ENCODE measurements at regions not wholly inside any gene's neighbourhood (a gene's known extent, or its start where the extent isn't known, plus 50 kb on each side); places are given as distances from the start of the nearest gene placed in this dataset.

DNA sequence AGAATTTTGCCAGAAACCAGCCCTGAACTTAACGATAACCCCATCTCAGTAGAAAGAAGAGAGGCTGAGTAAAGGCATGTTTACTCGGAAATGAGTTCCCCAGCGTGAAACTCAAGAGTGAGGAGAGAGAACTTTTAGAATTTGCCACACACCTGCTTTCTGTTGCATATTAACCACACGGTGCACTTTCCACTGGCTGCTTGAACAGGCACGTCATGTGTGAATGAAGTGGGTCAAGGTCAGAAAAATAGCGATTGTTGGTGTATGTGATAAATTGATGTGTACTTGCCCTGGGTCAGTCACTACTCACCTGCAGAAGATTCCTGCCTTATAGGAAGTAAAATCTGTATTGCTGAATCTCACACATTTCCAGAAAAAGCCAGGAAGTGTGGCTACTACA lies 395.7 kb downstream of the TRIML1 start:
- no peaks in the 10 kb centered on the region for H3K27me3 ChIP-seq
- H3K36me3 ChIP-seq: no peaks in the 10 kb centered on the region
- no peak for TF ChIP-seq POLR2A (IDR thresholded peaks at IDR 0.05)
- TF ChIP-seq CTCF (IDR thresholded peaks at IDR 0.05): no peak
- intact Hi-C loops (cut with DNase I): no loop called here
- 61% methylated on average over 6 of the region's 6 CpGs for WGBS, 2 donors
- H3K27ac ChIP-seq: no peak overlapping the region
- no peak overlapping the region for H3K4me3 ChIP-seq (replicated peaks in 1 of 3)
- no peaks in the 10 kb centered on the region for H3K9me3 ChIP-seq
- DNase-seq: no peak
- no peaks in the 10 kb centered on the region for H3K4me1 ChIP-seq

DNA sequence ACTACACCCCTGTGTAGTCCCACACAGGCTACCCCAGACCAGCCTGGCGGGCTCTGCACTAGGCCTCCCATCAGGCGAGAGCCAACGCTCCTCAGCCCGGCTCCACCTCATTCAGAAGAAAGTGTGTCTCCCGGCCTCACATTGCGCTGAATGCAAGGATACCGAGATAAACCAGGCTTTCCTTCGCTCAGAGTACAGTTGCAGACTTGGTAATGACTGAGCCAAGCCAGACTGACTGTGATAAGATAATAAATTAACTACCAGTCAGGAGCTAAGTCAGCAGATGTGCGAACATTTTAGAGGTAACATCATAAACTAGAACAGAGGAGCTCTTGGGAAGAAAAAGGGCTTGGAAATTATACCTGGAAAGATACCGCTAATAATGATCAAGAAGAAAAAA lies 397.6 kb downstream of the TRIML1 start:
- no peaks in the 10 kb centered on the region for H3K9me3 ChIP-seq
- no peak overlapping the region for H3K4me3 ChIP-seq (replicated peaks in 1 of 3)
- no peaks in the 10 kb centered on the region for H3K27me3 ChIP-seq
- no peaks in the 10 kb centered on the region for H3K36me3 ChIP-seq
- no peak overlapping the region for H3K27ac ChIP-seq
- intact Hi-C loops (cut with DNase I): no loop called here
- 87 to 91% methylated on average over 10 of the region's 10 CpGs for WGBS, 2 donors
- DNase-seq: no peak
- TF ChIP-seq POLR2A (IDR thresholded peaks at IDR 0.05) (no peak), CTCF (IDR thresholded peaks at IDR 0.05) (no peak)
- no peaks in the 10 kb centered on the region for H3K4me1 ChIP-seq

GRCh38 chr4:188550296-188550695 lies 411.1 kb downstream of the TRIML1 start:
- intact Hi-C loops (cut with DNase I): no loop called here
- DNase-seq: no peak
- no peak overlapping the region for H3K27ac ChIP-seq
- no peaks in the 10 kb centered on the region for H3K4me1 ChIP-seq
- no peak for TF ChIP-seq POLR2A (IDR thresholded peaks at IDR 0.05)
- TF ChIP-seq CTCF (IDR thresholded peaks at IDR 0.05): no peak
- no peaks in the 10 kb centered on the region for H3K36me3 ChIP-seq
- no peaks in the 10 kb centered on the region for H3K9me3 ChIP-seq
- H3K27me3 ChIP-seq: no peaks in the 10 kb centered on the region
- 65 to 81% methylated on average over 10 of the region's 10 CpGs for WGBS, 2 donors
- H3K4me3 ChIP-seq (replicated peaks in 1 of 3): no peak overlapping the region

DNA sequence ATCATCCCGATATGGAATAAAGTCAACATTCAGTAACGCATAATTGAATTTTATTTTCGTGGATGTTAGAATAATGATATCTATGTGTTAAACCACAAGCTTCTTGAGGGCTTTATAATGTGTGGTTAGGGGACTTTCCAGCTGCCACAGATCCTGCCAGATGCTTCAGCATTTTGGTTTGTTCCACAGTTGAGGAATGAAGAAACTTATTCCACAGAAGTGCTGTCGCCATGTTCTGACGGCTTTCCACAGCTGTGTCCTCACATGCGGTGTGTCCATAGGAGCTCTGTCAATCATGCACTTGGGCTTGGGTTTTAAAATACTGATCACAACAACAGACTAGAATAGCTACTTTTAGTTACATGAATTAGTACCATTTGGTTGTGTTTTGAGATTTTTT lies 411.9 kb downstream of the TRIML1 start:
- Histone ChIP-seq H3K36me3 (no peaks in the 10 kb centered on the region), H3K27ac (no peak overlapping the region), H3K4me1 (no peaks in the 10 kb centered on the region), H3K9me3 (no peaks in the 10 kb centered on the region), H3K4me3 (replicated peaks in 1 of 3) (no peak overlapping the region), H3K27me3 (no peaks in the 10 kb centered on the region)
- TF ChIP-seq POLR2A (IDR thresholded peaks at IDR 0.05) (no peak), CTCF (IDR thresholded peaks at IDR 0.05) (no peak)
- intact Hi-C loops (cut with DNase I): no loop called here
- DNase-seq: no peak
- WGBS, 2 donors: 71 to 77% methylated on average over 6 of the region's 6 CpGs

- no peak for TF ChIP-seq POLR2A (IDR thresholded peaks at IDR 0.05)
- TF ChIP-seq CTCF (IDR thresholded peaks at IDR 0.05): no peak
- Histone ChIP-seq H3K27ac (no peak overlapping the region), H3K4me3 (replicated peaks in 1 of 3) (no peak overlapping the region), H3K27me3 (no peaks in the 10 kb centered on the region), H3K9me3 (no peaks in the 10 kb centered on the region), H3K4me1 (no peaks in the 10 kb centered on the region), H3K36me3 (no peaks in the 10 kb centered on the region)
- intact Hi-C loops (cut with DNase I): no loop called here
- WGBS, 2 donors: 71 to 73% methylated on average over 2 of the region's 2 CpGs
- no peak for DNase-seq
These were observed 413.6 kb downstream of the TRIML1 start for GRCh38 chr4:188552741-188553275.

All from thyroid gland (tissue), 4 donors.